Fibroblast of the conjunctiva (primary cell): ENCODE measurements at regions not wholly inside any gene's neighbourhood (a gene's known extent, or its start where the extent isn't known, plus 50 kb on each side); places are given as distances from the start of the nearest gene placed in this dataset.
"Not testable (repeated sequence)": the region's sequence is repeated elsewhere in the genome, so short reads cannot be mapped to it uniquely, and the experiment has no call there.

Experiments used
- DNase-seq: peaks from one replicate; pipeline ENCODE4 v3.0.0-alpha.2; 2010; ENCODE audit warnings: low read depth

GRCh38 chr2:21194147-21194546 is 70.4 kb downstream of the TDRD15 start:
- no peak for DNase-seq

- DNase-seq = no peak
These were observed 71.1 kb downstream of the TDRD15 start for GRCh38 chr2:21194858-21195271.

- no peak for DNase-seq
These were observed 71.6 kb downstream of the TDRD15 start for GRCh38 chr2:21195326-21195725.

- DNase-seq = no peak
These were observed 74.9 kb downstream of the TDRD15 start for GRCh38 chr2:21198637-21199036.

GRCh38 chr2:21203976-21204375 is 80.2 kb downstream of the TDRD15 start:
- no peak for DNase-seq

- not testable (repeated sequence) for DNase-seq
These were observed 90.3 kb downstream of the TDRD15 start for GRCh38 chr2:21214085-21214484.

- DNase-seq = no peak
These were observed 93.7 kb downstream of the TDRD15 start for GRCh38 chr2:21217442-21217841.

GRCh38 chr2:21220930-21221329 is 97.2 kb downstream of the TDRD15 start:
- no peak for DNase-seq

- DNase-seq = no peak
These were observed 99.8 kb downstream of the TDRD15 start for GRCh38 chr2:21223618-21224017.

GRCh38 chr2:21228041-21228895 is 104.5 kb downstream of the TDRD15 start:
- no peak for DNase-seq

- no peak for DNase-seq
These were observed 105.5 kb downstream of the TDRD15 start for GRCh38 chr2:21229302-21229701.

- DNase-seq = no peak
These were observed 106.4 kb downstream of the TDRD15 start for GRCh38 chr2:21230140-21230539.

- DNase-seq = no peak
These were observed 108.2 kb downstream of the TDRD15 start for GRCh38 chr2:21231985-21232384.

GRCh38 chr2:21233194-21233593 is 109.4 kb downstream of the TDRD15 start:
- DNase-seq = no peak

GRCh38 chr2:21234001-21234400 is 110.2 kb downstream of the TDRD15 start:
- no peak for DNase-seq

GRCh38 chr2:21234464-21235120 is 110.8 kb downstream of the TDRD15 start:
- no peak for DNase-seq

- not testable (repeated sequence) for DNase-seq
These were observed 116.0 kb downstream of the TDRD15 start for GRCh38 chr2:21239749-21240148.

GRCh38 chr2:21244161-21244560 is 120.4 kb downstream of the TDRD15 start:
- DNase-seq = no peak

- DNase-seq = no peak
These were observed 121.8 kb downstream of the TDRD15 start for GRCh38 chr2:21245565-21245964.

- no peak for DNase-seq
These were observed 125.6 kb downstream of the TDRD15 start for GRCh38 chr2:21249367-21249766.

- no peak for DNase-seq
These were observed 126.9 kb downstream of the TDRD15 start for GRCh38 chr2:21250673-21251072.

- no peak for DNase-seq
These were observed 127.6 kb downstream of the TDRD15 start for GRCh38 chr2:21251216-21251980.
